ENCODE measurements at regions not wholly inside any gene's neighbourhood (a gene's known extent, or its start where the extent isn't known, plus 50 kb on each side); places are given as distances from the start of the nearest gene placed in this dataset.

DNA sequence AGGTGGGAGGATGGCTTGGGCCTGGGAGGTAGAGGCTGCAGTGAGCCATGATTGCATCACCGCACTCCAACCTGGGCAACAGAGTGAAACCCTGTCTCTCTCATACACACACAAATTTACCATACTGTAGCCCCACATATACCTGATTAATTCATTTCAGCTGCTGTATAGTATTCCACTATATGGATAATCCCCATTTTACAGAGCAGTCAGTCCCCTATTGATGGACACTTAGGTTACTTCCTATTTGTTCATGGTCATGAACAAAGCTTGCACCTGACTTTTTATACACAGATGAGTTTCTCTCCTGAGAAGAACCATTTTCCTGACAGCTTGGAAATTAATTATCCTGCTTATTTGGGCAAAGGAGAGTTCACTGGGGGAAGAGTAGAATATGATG lies 59.2 kb downstream of the EMX2 start:
- TF ChIP-seq, protein P1, sequence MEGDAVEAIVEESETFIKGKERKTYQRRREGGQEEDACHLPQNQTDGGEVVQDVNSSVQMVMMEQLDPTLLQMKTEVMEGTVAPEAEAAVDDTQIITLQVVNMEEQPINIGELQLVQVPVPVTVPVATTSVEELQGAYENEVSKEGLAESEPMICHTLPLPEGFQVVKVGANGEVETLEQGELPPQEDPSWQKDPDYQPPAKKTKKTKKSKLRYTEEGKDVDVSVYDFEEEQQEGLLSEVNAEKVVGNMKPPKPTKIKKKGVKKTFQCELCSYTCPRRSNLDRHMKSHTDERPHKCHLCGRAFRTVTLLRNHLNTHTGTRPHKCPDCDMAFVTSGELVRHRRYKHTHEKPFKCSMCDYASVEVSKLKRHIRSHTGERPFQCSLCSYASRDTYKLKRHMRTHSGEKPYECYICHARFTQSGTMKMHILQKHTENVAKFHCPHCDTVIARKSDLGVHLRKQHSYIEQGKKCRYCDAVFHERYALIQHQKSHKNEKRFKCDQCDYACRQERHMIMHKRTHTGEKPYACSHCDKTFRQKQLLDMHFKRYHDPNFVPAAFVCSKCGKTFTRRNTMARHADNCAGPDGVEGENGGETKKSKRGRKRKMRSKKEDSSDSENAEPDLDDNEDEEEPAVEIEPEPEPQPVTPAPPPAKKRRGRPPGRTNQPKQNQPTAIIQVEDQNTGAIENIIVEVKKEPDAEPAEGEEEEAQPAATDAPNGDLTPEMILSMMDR (IDR thresholded peaks at IDR 0.05; ENCODE audit: borderline replicate concordance, extremely low read depth, insufficient read depth): no peak
- intact Hi-C loops (cut with DNase I): no loop called here
- FAIRE-seq: no peak

DNA sequence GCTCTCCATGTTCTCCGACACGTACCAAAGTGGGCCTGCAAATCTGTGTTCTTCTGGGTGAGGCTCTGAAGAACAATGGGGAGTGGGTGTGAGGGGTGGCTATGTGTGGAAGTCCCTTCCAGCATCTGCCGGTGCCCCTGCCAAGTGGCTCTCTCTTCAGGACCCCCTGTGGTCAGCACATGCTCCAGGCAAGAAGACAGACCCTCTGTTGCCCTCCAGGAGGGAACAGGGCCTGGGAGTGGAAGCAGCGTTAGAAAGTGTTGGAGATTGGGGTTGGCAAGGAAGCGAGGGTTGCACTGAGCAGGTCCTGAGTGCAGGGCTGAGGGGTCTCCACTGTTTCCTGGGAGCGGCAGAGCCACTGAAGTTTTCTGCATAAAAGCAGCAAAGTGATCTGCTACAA lies 60.5 kb downstream of the EMX2 start:
- intact Hi-C loops (cut with DNase I): no loop called here
- TF ChIP-seq, protein P1 (IDR thresholded peaks at IDR 0.05; ENCODE audit: borderline replicate concordance, extremely low read depth, insufficient read depth): no peak
- DNase-seq (no peak), FAIRE-seq (no peak)
- Histone ChIP-seq H3K27ac (ENCODE audit: low read depth in 2 of 2, low read length in 2 of 2) (no peak overlapping the region), H3K36me3 (ENCODE audit: control insufficient read depth in 2 of 3, insufficient read depth in 3 of 3, low read length in 3 of 3) (no peaks in the 10 kb centered on the region), H3K27me3 (ENCODE audit: control insufficient read depth, insufficient read depth, low read length) (no peaks in the 10 kb centered on the region), H3K9ac (ENCODE audit: low read length in 3 of 3) (no peak overlapping the region), H3K4me1 (ENCODE audit: control insufficient read depth in 2 of 3, insufficient read depth in 2 of 3, low read depth in 1 of 3, low read length in 3 of 3) (no peaks in the 10 kb centered on the region), H3K4me3 (ENCODE audit: low read length in 3 of 3) (no peak overlapping the region), H3K9me3 (ENCODE audit: control insufficient read depth in 2 of 3, insufficient read depth in 1 of 3, low read length in 3 of 3) (no peaks in the 10 kb centered on the region)

More for the DNA sequence above, 59.2 kb downstream of the EMX2 start:
- Histone ChIP-seq H3K36me3 (ENCODE audit: control insufficient read depth in 2 of 3, insufficient read depth in 3 of 3, low read length in 3 of 3) (no peaks in the 10 kb centered on the region), H3K4me1 (ENCODE audit: control insufficient read depth in 2 of 3, insufficient read depth in 2 of 3, low read depth in 1 of 3, low read length in 3 of 3) (no peaks in the 10 kb centered on the region), H3K9me3 (ENCODE audit: control insufficient read depth in 2 of 3, insufficient read depth in 1 of 3, low read length in 3 of 3) (no peaks in the 10 kb centered on the region), H3K27me3 (ENCODE audit: control insufficient read depth, insufficient read depth, low read length) (no peaks in the 10 kb centered on the region), H3K4me3 (ENCODE audit: low read length in 3 of 3) (no peak overlapping the region), H3K9ac (ENCODE audit: low read length in 3 of 3) (no peak overlapping the region), H3K27ac (ENCODE audit: low read depth in 2 of 2, low read length in 2 of 2) (no peak overlapping the region)
- no peak for DNase-seq

DNA sequence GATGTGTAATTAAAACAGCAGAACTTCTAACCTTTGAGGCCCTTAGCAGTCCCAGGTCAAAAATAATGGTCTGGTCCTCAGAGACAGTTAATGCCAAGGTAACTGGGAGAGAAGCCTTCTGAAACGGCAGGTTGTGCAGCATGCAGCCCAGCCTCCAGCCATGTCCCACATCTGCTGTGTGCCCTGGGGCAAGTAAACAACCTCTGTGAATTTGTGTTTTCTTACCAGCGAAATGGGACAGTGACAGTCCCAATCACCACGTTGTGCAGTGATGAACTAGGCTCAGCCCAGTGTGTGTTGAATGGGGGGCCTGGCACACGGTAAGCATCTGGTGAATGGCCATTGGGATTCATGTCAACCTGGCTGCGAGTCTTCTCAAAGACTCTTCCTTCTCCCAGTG lies 61.2 kb downstream of the EMX2 start:
- intact Hi-C loops (cut with DNase I): no loop called here
- no peak overlapping the region for H3K9ac ChIP-seq (ENCODE audit: low read length in 3 of 3)
- no peaks in the 10 kb centered on the region for H3K27me3 ChIP-seq (ENCODE audit: control insufficient read depth, insufficient read depth, low read length)
- FAIRE-seq (no peak), DNase-seq (no peak)
- no peak overlapping the region for H3K4me3 ChIP-seq (ENCODE audit: low read length in 3 of 3)
- H3K9me3 ChIP-seq (ENCODE audit: control insufficient read depth in 2 of 3, insufficient read depth in 1 of 3, low read length in 3 of 3): no peaks in the 10 kb centered on the region
- TF ChIP-seq, protein P1 (IDR thresholded peaks at IDR 0.05; ENCODE audit: borderline replicate concordance, extremely low read depth, insufficient read depth): no peak
- no peaks in the 10 kb centered on the region for H3K36me3 ChIP-seq (ENCODE audit: control insufficient read depth in 2 of 3, insufficient read depth in 3 of 3, low read length in 3 of 3)
- H3K4me1 ChIP-seq (ENCODE audit: control insufficient read depth in 2 of 3, insufficient read depth in 2 of 3, low read depth in 1 of 3, low read length in 3 of 3): no peaks in the 10 kb centered on the region
- no peak overlapping the region for H3K27ac ChIP-seq (ENCODE audit: low read depth in 2 of 2, low read length in 2 of 2)

DNA sequence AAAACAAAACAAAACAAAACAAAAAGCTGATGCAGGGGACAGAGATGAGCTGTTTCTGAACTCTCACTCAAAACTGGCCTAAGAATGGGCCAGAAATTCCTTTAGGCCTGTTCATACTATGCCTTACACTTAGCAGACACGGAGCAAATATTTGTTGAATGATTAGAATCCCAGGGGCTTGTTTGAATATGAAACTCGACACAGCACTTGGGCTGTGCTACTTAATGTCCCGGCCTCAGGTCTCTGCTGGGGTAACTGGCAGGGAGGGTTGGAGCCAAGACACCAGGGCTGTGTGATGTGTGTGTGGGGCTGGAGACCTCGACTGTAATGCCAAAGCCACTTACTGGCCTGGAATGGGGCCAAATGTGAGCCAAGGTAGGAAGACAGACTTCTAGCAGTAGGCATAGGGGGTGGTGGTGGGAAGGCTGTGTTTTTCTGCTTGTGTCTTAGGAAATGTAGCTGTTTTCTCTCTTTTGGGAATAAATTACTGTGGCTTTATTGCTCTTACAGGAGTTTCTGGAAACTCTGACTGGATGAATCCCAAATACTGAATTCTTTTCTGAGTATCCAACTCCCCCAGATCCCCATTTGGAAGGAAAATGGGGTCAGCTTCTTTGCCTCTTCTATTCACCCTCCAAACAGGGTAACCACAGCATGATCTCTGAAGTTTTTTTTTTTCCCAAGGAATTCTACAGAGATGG lies 66.7 kb downstream of the EMX2 start:
- intact Hi-C loops (cut with DNase I): no loop called here
- H3K9ac ChIP-seq (ENCODE audit: low read length in 3 of 3): no peak overlapping the region
- no peaks in the 10 kb centered on the region for H3K27me3 ChIP-seq (ENCODE audit: control insufficient read depth, insufficient read depth, low read length)
- H3K36me3 ChIP-seq (ENCODE audit: control insufficient read depth in 2 of 3, insufficient read depth in 3 of 3, low read length in 3 of 3): no peaks in the 10 kb centered on the region
- TF ChIP-seq, protein P1 (IDR thresholded peaks at IDR 0.05; ENCODE audit: borderline replicate concordance, extremely low read depth, insufficient read depth): no peak
- H3K4me1 ChIP-seq (ENCODE audit: control insufficient read depth in 2 of 3, insufficient read depth in 2 of 3, low read depth in 1 of 3, low read length in 3 of 3): no peaks in the 10 kb centered on the region
- FAIRE-seq (no peak), DNase-seq (peak in 1 of 5 donors; percentile 21)
- no peak overlapping the region for H3K27ac ChIP-seq (ENCODE audit: low read depth in 2 of 2, low read length in 2 of 2)
- H3K4me3 ChIP-seq (ENCODE audit: low read length in 3 of 3): no peak overlapping the region
- H3K9me3 ChIP-seq (ENCODE audit: control insufficient read depth in 2 of 3, insufficient read depth in 1 of 3, low read length in 3 of 3): no peaks in the 10 kb centered on the region
